A549 (cell line): ENCODE measurements at regions not wholly inside any gene's neighbourhood (a gene's known extent, or its start where the extent isn't known, plus 50 kb on each side); places are given as distances from the start of the nearest gene placed in this dataset.

Experiments used
- ATAC-seq, 2 experiments: fragments of 200-7000 bp in 1 of 2; fragments of >200 bp in 1 of 2; cut with Nextera tagmentation in 1 of 2; cut with Tn5 transposase in 1 of 2; 3 replicates each; pipeline versions ENCODE4 v1.8.0 to v1.9.1; 2018 to 2020; ENCODE audit warnings: mild to moderate bottlenecking in 1 of 2, moderate library complexity in 1 of 2
- CTCF ChIA-PET: fragments of 300-600 bp; sonication (Branson Sonifier 250); formaldehyde crosslinking; extraction: SDS; loops from one replicate; lab custom pipeline; 2021; ENCODE audit warnings: antibody characterized with exemption, inconsistent platforms; lab: Yijun Ruan, JAX
- POLR2A ChIA-PET: fragments of 350-600 bp; formaldehyde crosslinking; extraction: SDS; loops from one replicate; lab custom pipeline; 2021; ENCODE audit warnings: antibody characterized with exemption, inconsistent platforms; lab: Yijun Ruan, JAX
- DNase-seq, 2 experiments: peaks; one replicate each; pipeline versions ENCODE4 v3.0.0 to v3.0.0-alpha.2; 2011 to 2016; ENCODE audit warnings: low read depth in 1 of 2, low spot score in 1 of 2
- FAIRE-seq: peaks from 2 replicates; lab custom pipeline; 2011; peaks lifted over from hg19 to GRCh38; lab: Jason Lieb, UNC
- H3K27ac ChIP-seq, 2 experiments: fragments of >200 bp; sonication (Bioruptor Twin); formaldehyde crosslinking; 3 replicates each; pipeline ENCODE4 v1.5.1; 2016 to 2017
- H3K4me1 ChIP-seq: fragments of >200 bp; sonication (Bioruptor Twin); formaldehyde crosslinking; 3 replicates; pipeline ENCODE4 v1.6.1; 2016
- H3K4me2 ChIP-seq: fragments of >200 bp; sonication (Bioruptor Twin); formaldehyde crosslinking; 3 replicates; pipeline ENCODE4 v1.6.1; 2016
- H3K4me3 ChIP-seq: fragments of >200 bp; sonication (Bioruptor Twin); formaldehyde crosslinking; 3 replicates; pipeline ENCODE4 v1.5.1; 2016
- H3K9me3 ChIP-seq: fragments of >200 bp; sonication (Bioruptor Twin); formaldehyde crosslinking; 3 replicates; pipeline ENCODE4 v1.6.1; 2016
- BHLHE40 ChIP-seq: IDR thresholded peaks from 2 replicates; pipeline ENCODE4 v1.6.1; 2012; ENCODE audit warnings: low read depth, low read length, inconsistent platforms
- CTCF ChIP-seq: fragments of >200 bp; sonication (Bioruptor Twin); formaldehyde crosslinking; IDR thresholded peaks from 3 replicates; pipeline ENCODE4 v1.5.1; 2016
- E2F6 ChIP-seq: IDR thresholded peaks from 2 replicates; pipeline ENCODE4 v1.6.1; 2012; ENCODE audit warnings: low read depth, borderline replicate concordance
- EHF ChIP-seq: fragments of 250-450 bp; sonication (Bioruptor Pico); IDR thresholded peaks from 2 replicates; pipeline ENCODE4 v1.5.0; 2020; ENCODE audit warnings: mild to moderate bottlenecking
- ELK1 ChIP-seq: fragments of 150-350 bp; IDR thresholded peaks from 2 replicates; pipeline ENCODE4 v1.6.1; 2014; ENCODE audit warnings: low read depth, mild to moderate bottlenecking, low read length
- EP300 ChIP-seq, 2 experiments: fragments of >200 bp; sonication (Bioruptor Twin); formaldehyde crosslinking; IDR thresholded peaks; 2 replicates in 1 of 2; 3 replicates in 1 of 2; pipeline ENCODE4 v1.6.1; 2016 to 2017
- HEYL ChIP-seq: fragments of 250-450 bp; sonication (Bioruptor Pico); IDR thresholded peaks from 2 replicates; pipeline ENCODE4 v1.8.0; 2021; ENCODE audit warnings: mild to moderate bottlenecking, moderate library complexity
- HOXB13 ChIP-seq: fragments of 250-450 bp; sonication (Bioruptor Pico); IDR thresholded peaks from 2 replicates; pipeline ENCODE4 v1.5.0; 2020; ENCODE audit warnings: low read depth, mild to moderate bottlenecking, moderate library complexity
- KDM1A ChIP-seq: fragments of 200-600 bp; sonication (generic); IDR thresholded peaks from 2 replicates; pipeline ENCODE4 v1.6.1; 2016; ENCODE audit warnings: low read depth, mild to moderate bottlenecking
- NFE2L2 ChIP-seq: fragments of 150-350 bp; conservative IDR thresholded peaks from 2 replicates; pipeline ENCODE4 v1.6.1; 2014; ENCODE audit warnings: low read length
- NR3C1 ChIP-seq: fragments of >200 bp; sonication (Bioruptor Twin); formaldehyde crosslinking; IDR thresholded peaks from 3 replicates; pipeline ENCODE4 v1.6.1; 2017
- RCOR1 ChIP-seq: fragments of 150-350 bp; IDR thresholded peaks from 2 replicates; pipeline ENCODE4 v1.6.1; 2014; ENCODE audit warnings: antibody characterized with exemption, low read length, low read depth
- REST ChIP-seq: fragments of 200-600 bp; sonication (generic); IDR thresholded peaks from 2 replicates; pipeline ENCODE4 v1.6.1; 2016; ENCODE audit warnings: antibody characterized with exemption, mild to moderate bottlenecking, moderate library complexity
- RFX5 ChIP-seq: fragments of 450-650 bp; IDR thresholded peaks from 2 replicates; pipeline ENCODE4 v1.7.1; 2014; ENCODE audit warnings: antibody characterized with exemption, mild to moderate bottlenecking, moderate library complexity
- ZC3H11A ChIP-seq: fragments of 450-650 bp; IDR thresholded peaks from 2 replicates; pipeline ENCODE4 v1.6.1; 2014; ENCODE audit warnings: antibody characterized with exemption, mild to moderate bottlenecking
- ZFP36 ChIP-seq: fragments of 450-650 bp; IDR thresholded peaks from 2 replicates; pipeline ENCODE4 v1.6.1; 2014; ENCODE audit warnings: borderline replicate concordance; ENCODE audit not compliant: partially characterized antibody
- ZNF302 ChIP-seq: fragments of 250-450 bp; sonication (Bioruptor Pico); IDR thresholded peaks from 2 replicates; pipeline ENCODE4 v1.9.0; 2021; ENCODE audit warnings: inconsistent platforms, mild to moderate bottlenecking, moderate library complexity
- ZSCAN20 ChIP-seq: fragments of 250-450 bp; sonication (Bioruptor Pico); IDR thresholded peaks from 2 replicates; pipeline ENCODE4 v1.8.0; 2022; ENCODE audit warnings: mild to moderate bottlenecking, moderate library complexity
- WGBS: methylation state at CpG from one replicate; pipeline ENCODE4 v1.1.6; 2017; ENCODE audit errors: missing lambda C conversion rate; 5-methylcytosine and 5-hydroxymethylcytosine counted together

GRCh38 chr13:59424661-59425060 lies 739.1 kb downstream of the DIAPH3 start (continued):
- TF ChIP-seq ELK1 = no peak
- TF ChIP-seq HOXB13 (CRISPR knock-in tag) = no peak
- TF ChIP-seq NR3C1 = no peak

GRCh38 chr13:59425211-59425741 lies 738.5 kb downstream of the DIAPH3 start:
- ChIA-PET CTCF (no interaction called here), POLR2A (no interaction called here)
- FAIRE-seq = no peak
- no peak overlapping the region for H3K4me2 ChIP-seq
- H3K9me3 ChIP-seq = no peaks in the 10 kb centered on the region
- no peak overlapping the region for H3K27ac ChIP-seq
- H3K4me1 ChIP-seq = no peaks in the 10 kb centered on the region
- no peak overlapping the region for H3K4me3 ChIP-seq
- ATAC-seq = no peak
- 30% methylated on average over 4 of the region's 4 CpGs for WGBS
- no peak for DNase-seq
- no peak for TF ChIP-seq ZNF302 (CRISPR knock-in tag)
- TF ChIP-seq HEYL (CRISPR knock-in tag) = no peak
- TF ChIP-seq E2F6 = no peak
- TF ChIP-seq EP300 (IDR thresholded peaks at IDR 0.05) = no peak
- TF ChIP-seq RCOR1 = no peak
- no peak for TF ChIP-seq ZSCAN20 (CRISPR knock-in tag)
- no peak for TF ChIP-seq EHF (CRISPR knock-in tag)
- no peak for TF ChIP-seq RFX5
- TF ChIP-seq ZC3H11A = no peak

- 10% methylated on average over 1 of the region's 1 CpG for WGBS
- no peak for FAIRE-seq
- no peak overlapping the region for H3K27ac ChIP-seq
- ChIA-PET POLR2A (no interaction called here), CTCF (no interaction called here)
- no peak overlapping the region for H3K4me3 ChIP-seq
- no peak overlapping the region for H3K4me2 ChIP-seq
- no peak for ATAC-seq
- H3K9me3 ChIP-seq = no peaks in the 10 kb centered on the region
- TF ChIP-seq KDM1A (no peak), CTCF (no peak), BHLHE40 (no peak), NFE2L2 (no peak)
- DNase-seq = no peak
- no peaks in the 10 kb centered on the region for H3K4me1 ChIP-seq
Measured at GRCh38 chr13:59435024-59435423, 728.7 kb downstream of the DIAPH3 start.

GRCh38 chr13:59437544-59438301 lies 726.0 kb downstream of the DIAPH3 start:
- FAIRE-seq (no peak), DNase-seq (no peak), ATAC-seq (no peak)
- Histone ChIP-seq H3K9me3 (no peaks in the 10 kb centered on the region), H3K27ac (no peak overlapping the region), H3K4me2 (no peak overlapping the region), H3K4me3 (no peak overlapping the region), H3K4me1 (no peaks in the 10 kb centered on the region)
- TF ChIP-seq ZFP36 (no peak), REST (peak; percentile 64; the same call in 1 of the 2 replicates)
- WGBS = 0% methylated on average over 2 of the region's 2 CpGs
- ChIA-PET POLR2A (no interaction called here), CTCF (no interaction called here)
